HCT116 (cell line): ENCODE measurements at regions not wholly inside any gene's neighbourhood (a gene's known extent, or its start where the extent isn't known, plus 50 kb on each side); places are given as distances from the start of the nearest gene placed in this dataset.

Experiments
- ATAC-seq: fragments of 200-7000 bp; cut with Tn5 transposase; 2 replicates; pipeline ENCODE4 v1.9.1; 2020; ENCODE audit warnings: mild to moderate bottlenecking, moderate library complexity
- BruUV-seq: library from RNA; stranded (reverse); fragments of 400-500 nt; replicated peaks from 2 replicates; lab custom pipeline; 2021; lab: Mats Ljungman, UMichigan
- CTCF ChIA-PET: fragments of 300-600 bp; sonication (Branson Sonifier 250); formaldehyde crosslinking; loops from one replicate; lab custom pipeline; 2021; ENCODE audit warnings: antibody characterized with exemption; lab: Charles Lee
- POLR2A ChIA-PET: fragments of 300-600, 350-600 bp; sonication (Branson Sonifier 250); formaldehyde crosslinking; loops from one replicate; lab custom pipeline; 2021; ENCODE audit warnings: antibody characterized with exemption; lab: Charles Lee
- RAD21 ChIA-PET, 2 experiments: fragments of 300-600 bp; sonication (Branson Sonifier 250); formaldehyde crosslinking; loops; one replicate each; lab custom pipeline; 2023; ENCODE audit warnings: low total read pairs in 2 of 2; ENCODE audit not compliant: uncharacterized antibody in 2 of 2, unreplicated experiment in 2 of 2, low non-redundant PET in 1 of 2; lab: Charles Lee
- DNase-seq: peaks from one replicate; pipeline ENCODE4 v3.0.0-alpha.2; 2010; ENCODE audit warnings: low read depth, low spot score
- H2AFZ ChIP-seq: fragments of 200-600 bp; shearing (Covaris generic), sonication (generic); 2 replicates; pipeline ENCODE4 v1.6.1; 2017; ENCODE audit warnings: low read depth, mixed run types, mixed read lengths, antibody characterized with exemption, low read length; ENCODE audit not compliant: poor library complexity, severe bottlenecking
- H3K27ac ChIP-seq: 2 replicates; pipeline ENCODE4 v1.5.1; 2012; ENCODE audit warnings: low read depth, low read length
- H3K27me3 ChIP-seq: fragments of 200-600 bp; sonication (generic); 2 replicates; pipeline ENCODE4 v1.6.1; 2016; ENCODE audit warnings: mixed run types, low read length, mixed read lengths; ENCODE audit not compliant: insufficient read depth
- H3K36me3 ChIP-seq, 2 experiments: fragments of 200-500 bp in 1 of 2; fragments of 200-600 bp in 1 of 2; sonication (Bioruptor generic) in 1 of 2; sonication (generic) in 1 of 2; 2 replicates each; pipeline versions ENCODE4 v1.5.1 to v1.6.1; 2014 to 2016; ENCODE audit warnings: low read length in 2 of 2, inconsistent platforms in 1 of 2, mixed read lengths in 1 of 2, mixed run types in 1 of 2; ENCODE audit not compliant: insufficient read depth in 2 of 2, control insufficient read depth in 1 of 2
- H3K4me1 ChIP-seq, 2 experiments: fragments of 200-600 bp in 1 of 2; sonication (generic) in 1 of 2; 2 replicates each; pipeline versions ENCODE4 v1.5.1 to v1.6.1; 2012 to 2017; ENCODE audit warnings: low read length in 2 of 2, inconsistent platforms in 1 of 2, mild to moderate bottlenecking in 1 of 2, mixed read lengths in 1 of 2, mixed run types in 1 of 2, moderate library complexity in 1 of 2; ENCODE audit not compliant: insufficient read depth in 2 of 2, control insufficient read depth in 1 of 2
- H3K4me2 ChIP-seq: fragments of 200-600 bp; sonication (generic); 2 replicates; pipeline ENCODE4 v1.6.1; 2017; ENCODE audit warnings: mixed run types, low read length, mixed read lengths
- H3K4me3 ChIP-seq, 2 experiments: fragments of 200-600 bp in 1 of 2; sonication (generic) in 1 of 2; replicated peaks in 1 of 2; 2 replicates each; pipeline ENCODE4 v1.5.1; 2011 to 2016; ENCODE audit warnings: low read length in 2 of 2, control low read depth in 1 of 2, low read depth in 1 of 2, mild to moderate bottlenecking in 1 of 2, mixed read lengths in 1 of 2, mixed run types in 1 of 2
- H3K79me2 ChIP-seq: fragments of 200-600 bp; sonication (generic); 2 replicates; pipeline ENCODE4 v1.6.1; 2017; ENCODE audit warnings: mild to moderate bottlenecking, mixed run types, low read length, moderate library complexity, mixed read lengths; ENCODE audit not compliant: insufficient read depth
- H3K9ac ChIP-seq: fragments of 200-600 bp; sonication (generic); 2 replicates; pipeline ENCODE4 v1.6.1; 2016; ENCODE audit warnings: low read length, mixed read lengths
- H3K9me2 ChIP-seq: fragments of 200-600 bp; sonication (generic), shearing (Covaris generic); 2 replicates; pipeline ENCODE4 v1.6.1; 2017; ENCODE audit warnings: mixed run types, mild to moderate bottlenecking, moderate library complexity; ENCODE audit not compliant: insufficient read depth
- H3K9me3 ChIP-seq, 2 experiments: fragments of 200-500 bp in 1 of 2; fragments of 200-600 bp in 1 of 2; sonication (Bioruptor generic) in 1 of 2; sonication (generic) in 1 of 2; 2 replicates each; pipeline ENCODE4 v1.6.1; 2014 to 2017; ENCODE audit warnings: low read length in 2 of 2, mixed read lengths in 2 of 2, inconsistent platforms in 1 of 2, low read depth in 1 of 2, mild to moderate bottlenecking in 1 of 2, mixed run types in 1 of 2, moderate library complexity in 1 of 2; ENCODE audit not compliant: control insufficient read depth in 1 of 2, insufficient read depth in 1 of 2
- H4K20me1 ChIP-seq: fragments of 200-600 bp; sonication (generic), shearing (Covaris generic); 2 replicates; pipeline ENCODE4 v1.6.1; 2017; ENCODE audit warnings: mixed run types, mild to moderate bottlenecking, moderate library complexity; ENCODE audit not compliant: insufficient read depth
- CBX3 ChIP-seq: IDR thresholded peaks from 2 replicates; pipeline ENCODE4 v1.6.1; 2012; ENCODE audit warnings: low read depth
- ELF1 ChIP-seq: IDR thresholded peaks from 2 replicates; pipeline ENCODE4 v1.6.1; 2012; ENCODE audit warnings: low read depth, borderline replicate concordance
- EZH2 ChIP-seq: fragments of 200-600 bp; sonication (generic); IDR thresholded peaks from 2 replicates; pipeline ENCODE4 v1.6.1; 2017; ENCODE audit warnings: antibody characterized with exemption, mixed run types
- EZH2phosphoT487 ChIP-seq: fragments of 200-600 bp; IDR thresholded peaks from 2 replicates; pipeline ENCODE4 v1.6.1; 2018; ENCODE audit warnings: antibody characterized with exemption, borderline replicate concordance
- FOSL1 ChIP-seq: IDR thresholded peaks from 2 replicates; pipeline ENCODE4 v1.6.1; 2012; ENCODE audit warnings: low read depth
- POLR2AphosphoS5 ChIP-seq: IDR thresholded peaks from 2 replicates; pipeline ENCODE4 v1.6.1; 2011; ENCODE audit warnings: mild to moderate bottlenecking, low read depth, low read length, moderate library complexity
- RAD21 ChIP-seq: IDR thresholded peaks from 2 replicates; pipeline ENCODE4 v1.6.1; 2012; ENCODE audit warnings: low read depth, mild to moderate bottlenecking
- SRF ChIP-seq: IDR thresholded peaks from 2 replicates; pipeline ENCODE4 v1.6.1; 2012; ENCODE audit warnings: low read depth
- TCF7L2 ChIP-seq: IDR thresholded peaks from 2 replicates; pipeline ENCODE4 v1.7.0; 2011; ENCODE audit warnings: borderline replicate concordance, inconsistent platforms; ENCODE audit not compliant: insufficient read depth, insufficient read length; ENCODE audit errors: extremely low read depth
- ZFX ChIP-seq: fragments of 450-650 bp; IDR thresholded peaks from 2 replicates; pipeline ENCODE4 v1.6.1; 2017
- ZNF274 ChIP-seq: fragments of 200-500 bp; sonication (Bioruptor generic); IDR thresholded peaks from 2 replicates; pipeline ENCODE4 v1.6.1; 2014; ENCODE audit warnings: mild to moderate bottlenecking, low read depth, low read length, inconsistent platforms
- intact Hi-C: fragments of 100-400 bp; cut with micrococcal nuclease; formaldehyde crosslinking; loops from 2 replicates; pipeline ENCODE4 v1.10.0; 2022
- TF ChIP-seq, protein P1 (sequence below): IDR thresholded peaks from 2 replicates; pipeline ENCODE4 v1.6.1; 2011; ENCODE audit warnings: mild to moderate bottlenecking, low read length, moderate library complexity; ENCODE audit not compliant: insufficient replicate concordance; ENCODE audit errors: extremely low read depth
- TF ChIP-seq, protein P2 (sequence below): IDR thresholded peaks from 2 replicates; pipeline ENCODE4 v1.6.1; 2012

DNA sequence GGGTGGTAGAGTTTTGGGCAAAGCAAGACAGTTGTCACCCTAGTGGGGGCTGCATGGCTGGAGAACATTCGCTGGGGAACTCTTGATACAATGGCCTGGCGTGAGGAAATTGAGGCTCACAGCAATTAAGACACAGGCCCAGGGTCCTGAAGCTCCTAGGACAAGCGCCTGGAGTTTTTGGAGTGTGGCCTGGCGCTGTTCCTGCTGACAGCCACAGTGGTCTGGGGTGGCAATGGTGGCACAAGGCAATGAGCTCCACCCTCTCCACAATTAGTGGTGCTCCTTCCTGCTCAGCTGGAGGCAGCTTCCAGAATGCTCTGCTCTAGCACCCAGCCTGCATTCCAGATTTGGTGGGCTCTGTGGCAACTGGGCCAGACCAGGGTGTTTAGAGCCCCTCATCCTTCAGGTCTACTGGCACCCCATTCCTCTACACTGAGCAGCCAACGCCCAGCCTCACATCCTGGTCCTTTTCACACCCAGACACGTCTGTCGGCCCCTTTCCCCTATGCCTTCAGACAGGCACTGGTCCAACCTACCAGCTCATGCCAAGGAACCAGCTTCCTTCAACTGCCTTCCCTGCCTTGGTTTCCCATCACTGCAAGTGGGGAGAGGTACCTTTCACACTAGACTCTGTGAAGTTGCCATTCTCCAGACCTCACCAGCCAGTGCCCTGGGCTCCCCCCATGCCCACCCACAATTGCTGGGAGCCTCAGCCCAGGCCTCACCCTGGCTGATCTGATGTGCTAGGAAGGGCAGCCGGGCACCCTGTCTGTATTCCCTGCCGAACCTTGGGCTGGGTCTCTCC is 138.1 kb upstream of the COL5A1 start:
- no peak for ATAC-seq
- no peaks in the 10 kb centered on the region for H3K9me2 ChIP-seq
- no peaks in the 10 kb centered on the region for H3K36me3 ChIP-seq
- no peak for DNase-seq
- no TSS peak for BruUV-seq
- H4K20me1 ChIP-seq = no peaks in the 10 kb centered on the region
- no peak overlapping the region for H3K9ac ChIP-seq
- ChIA-PET CTCF (no interaction called here), RAD21 (no interaction called here), POLR2A (no interaction called here)
- no peaks in the 10 kb centered on the region for H3K9me3 ChIP-seq
- H3K4me2 ChIP-seq = no peak overlapping the region
- TF ChIP-seq, protein P1, sequence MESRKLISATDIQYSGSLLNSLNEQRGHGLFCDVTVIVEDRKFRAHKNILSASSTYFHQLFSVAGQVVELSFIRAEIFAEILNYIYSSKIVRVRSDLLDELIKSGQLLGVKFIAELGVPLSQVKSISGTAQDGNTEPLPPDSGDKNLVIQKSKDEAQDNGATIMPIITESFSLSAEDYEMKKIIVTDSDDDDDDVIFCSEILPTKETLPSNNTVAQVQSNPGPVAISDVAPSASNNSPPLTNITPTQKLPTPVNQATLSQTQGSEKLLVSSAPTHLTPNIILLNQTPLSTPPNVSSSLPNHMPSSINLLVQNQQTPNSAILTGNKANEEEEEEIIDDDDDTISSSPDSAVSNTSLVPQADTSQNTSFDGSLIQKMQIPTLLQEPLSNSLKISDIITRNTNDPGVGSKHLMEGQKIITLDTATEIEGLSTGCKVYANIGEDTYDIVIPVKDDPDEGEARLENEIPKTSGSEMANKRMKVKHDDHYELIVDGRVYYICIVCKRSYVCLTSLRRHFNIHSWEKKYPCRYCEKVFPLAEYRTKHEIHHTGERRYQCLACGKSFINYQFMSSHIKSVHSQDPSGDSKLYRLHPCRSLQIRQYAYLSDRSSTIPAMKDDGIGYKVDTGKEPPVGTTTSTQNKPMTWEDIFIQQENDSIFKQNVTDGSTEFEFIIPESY = no peak
- H3K79me2 ChIP-seq = no peaks in the 10 kb centered on the region
- H3K27me3 ChIP-seq = no peaks in the 10 kb centered on the region
- peaks cover 3 to 7% of the 10 kb centered on the region in 2 experiments; a peak in 2 of 4 replicates for H3K4me1 ChIP-seq
- no peak overlapping the region for H3K4me3 ChIP-seq
- H3K27ac ChIP-seq = no peak overlapping the region
- intact Hi-C loops = no loop called here
- H2AFZ ChIP-seq = no peak overlapping the region

DNA sequence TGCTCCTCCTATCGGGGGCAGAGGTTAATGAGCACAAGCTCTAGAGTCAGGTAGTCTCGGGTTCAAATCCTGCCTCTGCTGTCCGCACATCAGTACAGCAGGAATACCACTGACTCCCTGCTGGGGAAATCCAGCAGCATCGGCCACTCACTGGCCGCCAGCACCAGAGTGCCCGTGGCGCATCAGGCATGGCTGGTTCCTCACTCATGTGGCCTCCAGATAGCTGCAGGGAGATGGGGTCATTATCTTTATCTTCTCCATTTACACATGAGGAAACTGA is 137.6 kb upstream of the COL5A1 start:
- Histone ChIP-seq H3K4me1 (peaks cover 3 to 7% of the 10 kb centered on the region in 2 experiments; a peak in 2 of 4 replicates), H3K27me3 (no peaks in the 10 kb centered on the region), H3K4me2 (no peak overlapping the region), H2AFZ (no peak overlapping the region), H3K79me2 (no peaks in the 10 kb centered on the region), H3K36me3 (no peaks in the 10 kb centered on the region), H3K9ac (no peak overlapping the region), H3K4me3 (no peak overlapping the region), H3K9me2 (no peaks in the 10 kb centered on the region), H4K20me1 (no peaks in the 10 kb centered on the region), H3K9me3 (no peaks in the 10 kb centered on the region), H3K27ac (no peak overlapping the region)
- BruUV-seq = no TSS peak
- ChIA-PET RAD21 (no interaction called here), POLR2A (no interaction called here), CTCF (no interaction called here)
- no peak for ATAC-seq
- DNase-seq = no peak
- intact Hi-C loops = no loop called here
- TF ChIP-seq TCF7L2 (no peak), ZNF274 (no peak), RAD21 (no peak), SRF (no peak), FOSL1 (no peak), ZFX (no peak), CBX3 (no peak), ELF1 (no peak), EZH2phosphoT487 (no peak), EZH2 (no peak), POLR2AphosphoS5 (no peak)
- TF ChIP-seq, protein P1 = no peak
- TF ChIP-seq, protein P2, sequence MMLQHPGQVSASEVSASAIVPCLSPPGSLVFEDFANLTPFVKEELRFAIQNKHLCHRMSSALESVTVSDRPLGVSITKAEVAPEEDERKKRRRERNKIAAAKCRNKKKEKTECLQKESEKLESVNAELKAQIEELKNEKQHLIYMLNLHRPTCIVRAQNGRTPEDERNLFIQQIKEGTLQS = no peak
